Thymus (tissue), 11 donors: ENCODE measurements at regions not wholly inside any gene's neighbourhood (a gene's known extent, or its start where the extent isn't known, plus 50 kb on each side); places are given as distances from the start of the nearest gene placed in this dataset.

ENCODE experiments used
- DNase-seq, 9 donors: peaks; one replicate each; pipeline ENCODE4 v3.0.0-alpha.2; 2013; ENCODE audit warnings: low spot score in 9 of 9, low read depth in 6 of 9, missing footprints in 1 of 9
- H3K27ac ChIP-seq, 2 donors: one replicate each; pipeline ENCODE4 v1.5.1; 2013; ENCODE audit warnings: control low read depth in 1 of 2, low read depth in 1 of 2, low read length in 1 of 2, mild to moderate bottlenecking in 1 of 2, moderate library complexity in 1 of 2
- H3K27me3 ChIP-seq, 2 donors: one replicate each; pipeline ENCODE4 v1.5.1; 2013; ENCODE audit warnings: low read length in 1 of 2; ENCODE audit not compliant: control insufficient read depth in 2 of 2, insufficient read depth in 1 of 2
- H3K36me3 ChIP-seq, 2 donors: one replicate each; pipeline ENCODE4 v1.5.1; 2013; ENCODE audit warnings: low read length in 1 of 2, mild to moderate bottlenecking in 1 of 2, moderate library complexity in 1 of 2; ENCODE audit not compliant: control insufficient read depth in 2 of 2, insufficient read depth in 2 of 2
- H3K4me1 ChIP-seq, 2 donors: one replicate each; pipeline ENCODE4 v1.5.1; 2013; ENCODE audit warnings: low read length in 2 of 2; ENCODE audit not compliant: control insufficient read depth in 2 of 2, insufficient read depth in 2 of 2
- H3K4me3 ChIP-seq, 2 donors: one replicate each; pipeline ENCODE4 v1.5.1; 2013; ENCODE audit warnings: low read length in 2 of 2, control low read depth in 1 of 2, mild to moderate bottlenecking in 1 of 2
- H3K9me3 ChIP-seq, 2 donors: one replicate each; pipeline ENCODE4 v1.5.1; 2013; ENCODE audit warnings: low read length in 1 of 2, mild to moderate bottlenecking in 1 of 2; ENCODE audit not compliant: control insufficient read depth in 2 of 2, insufficient read depth in 1 of 2
- WGBS: extraction: QIAGEN DNeasy Blood & Tissue Kit; methylation state at CpG from one replicate; pipeline ENCODE4 v1.1.7; 2013; 5-methylcytosine and 5-hydroxymethylcytosine counted together
- donor health status: healthy.

DNA sequence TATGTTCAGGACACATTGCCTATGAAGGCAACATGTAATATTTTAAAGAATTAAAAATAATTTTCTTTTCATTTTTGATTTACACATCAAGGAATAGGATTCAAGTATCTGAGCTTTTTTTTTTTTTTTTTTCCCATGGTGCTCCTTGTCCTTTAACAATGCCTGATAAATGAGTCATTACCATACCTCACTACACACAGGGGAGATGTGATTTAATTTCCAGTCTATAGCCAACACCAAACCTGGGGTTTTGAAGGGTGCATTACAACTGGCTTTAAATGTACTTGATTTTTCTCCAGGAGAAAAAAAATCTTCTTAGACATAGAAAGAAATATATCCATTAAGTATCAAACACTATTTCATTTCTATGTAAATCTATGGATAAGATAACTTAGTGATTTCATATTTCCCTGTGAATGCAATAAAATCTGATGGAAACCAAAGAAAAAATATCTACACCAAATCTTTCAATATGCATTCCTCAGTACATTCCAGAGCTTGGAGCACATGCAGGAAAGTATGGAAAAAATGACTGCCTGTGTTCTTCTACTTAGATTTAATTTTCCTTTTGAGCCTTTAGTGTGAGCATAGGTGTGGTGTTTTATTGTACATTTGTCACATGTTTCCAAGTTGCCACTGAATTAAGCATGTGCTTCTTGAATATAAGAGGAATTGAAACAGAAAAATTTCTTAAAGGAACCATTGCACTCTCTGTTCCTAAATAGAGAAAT is 204.8 kb upstream of the MEOX2 start:
- DNase-seq: no peak
- Histone ChIP-seq H3K4me3 (no peak overlapping the region), H3K9me3 (no peaks in the 10 kb centered on the region), H3K36me3 (no peaks in the 10 kb centered on the region), H3K27ac (no peak overlapping the region), H3K27me3 (no peaks in the 10 kb centered on the region), H3K4me1 (no peaks in the 10 kb centered on the region)

DNA sequence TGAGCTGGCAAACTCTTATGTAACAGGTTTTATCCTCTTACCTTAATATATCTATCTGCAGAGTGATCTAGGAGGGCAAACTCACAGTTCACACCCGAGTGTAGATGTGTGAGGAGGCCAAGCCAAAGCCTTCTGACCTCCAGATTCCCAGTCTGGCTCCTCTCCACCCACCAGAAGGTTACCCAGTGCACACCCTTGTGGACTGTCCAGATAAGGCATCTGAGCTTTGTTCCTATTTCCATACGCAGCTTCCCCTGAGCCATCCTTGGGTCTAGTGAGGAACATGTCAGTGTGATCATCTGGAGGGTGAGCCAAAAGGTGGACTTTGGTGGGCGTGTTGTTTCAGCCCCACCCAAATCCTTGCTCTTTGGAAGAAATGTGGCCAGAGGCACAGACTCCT is 203.0 kb upstream of the MEOX2 start:
- no peak overlapping the region for H3K27ac ChIP-seq
- H3K27me3 ChIP-seq: no peaks in the 10 kb centered on the region
- no peaks in the 10 kb centered on the region for H3K36me3 ChIP-seq
- H3K4me1 ChIP-seq: no peaks in the 10 kb centered on the region
- no peak for DNase-seq
- H3K9me3 ChIP-seq: no peaks in the 10 kb centered on the region
- H3K4me3 ChIP-seq: no peak overlapping the region
- 90% methylated on average over 3 of the region's 3 CpGs for WGBS

DNA sequence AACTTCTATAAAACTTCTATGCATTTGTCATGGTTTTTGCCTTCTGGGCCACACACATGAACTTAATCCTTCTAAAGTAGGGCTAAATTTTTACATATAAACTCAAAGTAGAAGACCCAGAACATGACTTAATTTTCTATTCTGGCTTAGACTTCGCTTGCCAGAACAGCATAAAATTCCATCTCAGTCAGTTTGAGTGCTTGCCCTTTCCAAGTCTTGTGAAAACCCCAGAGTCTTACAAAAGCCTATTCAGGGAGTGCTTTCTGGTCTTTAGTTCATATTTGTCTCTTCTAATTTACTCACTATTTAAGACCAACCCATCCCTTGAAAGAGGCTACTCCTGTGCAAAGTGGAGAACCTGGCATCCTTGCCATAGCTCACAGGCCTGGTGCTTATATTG is 201.6 kb upstream of the MEOX2 start:
- Histone ChIP-seq H3K4me1 (no peaks in the 10 kb centered on the region), H3K27me3 (no peaks in the 10 kb centered on the region), H3K9me3 (no peaks in the 10 kb centered on the region), H3K27ac (no peak overlapping the region), H3K4me3 (no peak overlapping the region), H3K36me3 (no peaks in the 10 kb centered on the region)
- WGBS: 93% methylated on average over 1 of the region's 1 CpG
- no peak for DNase-seq

DNA sequence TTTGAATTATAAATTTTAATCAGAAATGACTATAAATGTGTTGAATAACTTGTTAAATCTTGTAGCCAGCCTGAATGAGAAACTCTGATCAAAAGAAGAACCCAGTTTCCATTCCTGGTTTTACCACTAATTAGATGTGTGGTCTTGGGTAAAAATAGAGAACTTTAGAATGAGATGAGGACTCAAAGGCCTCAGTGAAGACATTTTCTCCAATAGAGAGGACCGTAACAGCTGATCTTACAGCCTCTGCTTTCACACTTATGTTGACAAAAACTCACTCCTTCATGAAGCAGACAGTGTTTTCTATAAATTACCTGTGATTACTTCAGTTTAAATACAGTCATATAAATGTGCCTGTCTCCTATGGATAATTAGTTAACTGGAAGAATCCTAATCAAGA is 200.1 kb upstream of the MEOX2 start:
- no peak overlapping the region for H3K27ac ChIP-seq
- DNase-seq: no peak
- no peaks in the 10 kb centered on the region for H3K36me3 ChIP-seq
- no peaks in the 10 kb centered on the region for H3K9me3 ChIP-seq
- H3K4me1 ChIP-seq: no peaks in the 10 kb centered on the region
- WGBS: 94% methylated on average over 1 of the region's 1 CpG
- H3K4me3 ChIP-seq: no peak overlapping the region
- H3K27me3 ChIP-seq: no peaks in the 10 kb centered on the region

DNA sequence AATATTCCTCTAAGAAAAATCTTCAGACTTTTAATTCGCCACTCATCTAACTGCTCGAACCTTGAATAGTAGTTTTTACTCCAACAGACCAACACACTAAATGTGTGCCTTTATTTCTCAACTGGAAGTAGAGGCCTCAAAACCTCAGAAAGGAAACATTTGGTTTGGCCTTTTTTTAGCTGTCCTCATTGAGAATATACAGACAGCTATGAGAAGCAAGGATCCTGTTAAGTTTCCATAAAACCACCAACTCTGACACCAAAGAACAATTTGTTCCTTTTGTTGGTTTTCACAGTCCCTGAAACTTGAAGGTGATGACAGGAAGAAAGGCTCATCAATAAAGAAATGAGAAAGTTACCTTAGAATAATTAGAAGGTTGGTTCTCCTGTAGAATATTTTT is 199.2 kb upstream of the MEOX2 start:
- no peak for DNase-seq
- no peaks in the 10 kb centered on the region for H3K36me3 ChIP-seq
- 34% methylated on average over 2 of the region's 2 CpGs for WGBS
- H3K9me3 ChIP-seq: no peaks in the 10 kb centered on the region
- no peak overlapping the region for H3K27ac ChIP-seq
- no peak overlapping the region for H3K4me3 ChIP-seq
- no peaks in the 10 kb centered on the region for H3K4me1 ChIP-seq
- H3K27me3 ChIP-seq: no peaks in the 10 kb centered on the region

DNA sequence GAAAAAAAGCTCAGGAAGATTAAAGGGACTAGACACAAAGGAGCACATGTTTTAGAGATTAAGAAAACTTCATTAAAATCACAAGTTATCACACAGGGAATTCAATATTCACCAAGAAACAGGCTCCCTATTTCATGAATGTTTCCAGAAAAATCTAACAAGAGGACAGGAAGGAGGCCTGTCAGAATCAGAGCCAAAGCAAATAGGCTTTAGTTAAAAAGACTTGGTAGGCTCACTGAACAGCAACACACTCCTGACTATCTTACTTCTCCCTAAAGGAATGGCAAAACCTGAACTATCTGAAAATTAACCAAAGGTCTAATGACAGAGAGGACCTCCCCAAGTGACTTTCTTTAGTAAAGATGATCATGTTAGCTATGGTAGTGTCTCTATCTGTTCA is 188.3 kb upstream of the MEOX2 start:
- DNase-seq: no peak
- Histone ChIP-seq H3K4me3 (no peak overlapping the region), H3K9me3 (no peaks in the 10 kb centered on the region), H3K36me3 (no peaks in the 10 kb centered on the region), H3K27me3 (no peaks in the 10 kb centered on the region), H3K4me1 (no peaks in the 10 kb centered on the region), H3K27ac (no peak overlapping the region)

DNA sequence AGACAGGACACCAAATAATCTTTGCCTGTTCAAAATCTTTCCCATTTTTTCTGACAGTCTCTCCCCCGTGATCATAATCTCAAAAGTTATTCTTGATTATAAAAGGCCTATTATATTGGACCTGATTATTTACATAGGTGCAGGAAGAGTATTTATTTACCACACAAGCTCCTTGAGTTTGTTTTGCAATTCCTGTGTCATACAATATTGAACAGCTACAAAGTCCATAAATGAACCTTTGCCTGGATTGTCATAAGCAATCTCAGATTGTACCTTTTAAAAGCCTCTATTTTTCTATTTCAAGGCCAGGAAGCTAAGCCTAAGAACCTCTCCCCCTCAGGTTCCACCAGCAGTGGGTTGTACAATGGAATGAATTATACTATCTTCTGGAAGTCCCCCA is 183.9 kb upstream of the MEOX2 start:
- WGBS: 94% methylated on average over 1 of the region's 1 CpG
- Histone ChIP-seq H3K36me3 (no peaks in the 10 kb centered on the region), H3K4me1 (no peaks in the 10 kb centered on the region), H3K9me3 (no peaks in the 10 kb centered on the region), H3K4me3 (no peak overlapping the region), H3K27ac (no peak overlapping the region), H3K27me3 (no peaks in the 10 kb centered on the region)
- no peak for DNase-seq

DNA sequence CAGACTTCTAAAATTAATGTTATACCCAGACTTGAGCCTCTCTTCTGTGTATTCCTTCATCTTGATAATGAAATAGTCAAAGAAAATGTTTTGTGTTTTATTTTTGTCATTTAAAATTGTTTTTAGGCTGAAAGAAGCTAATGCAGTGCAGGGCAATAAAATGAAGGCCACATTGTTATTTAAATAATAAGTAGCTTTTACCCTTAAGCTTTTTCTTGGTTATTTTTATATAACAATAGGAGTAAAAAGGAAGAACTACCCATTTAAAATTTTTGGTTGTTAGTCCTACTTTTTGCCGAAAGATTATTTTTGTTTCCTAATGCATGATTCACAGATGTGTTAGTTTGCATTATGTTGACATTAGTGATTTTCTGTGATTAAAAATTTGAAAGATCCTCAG is 181.0 kb upstream of the MEOX2 start:
- Histone ChIP-seq H3K27me3 (no peaks in the 10 kb centered on the region), H3K27ac (no peak overlapping the region), H3K4me1 (no peaks in the 10 kb centered on the region), H3K4me3 (no peak overlapping the region), H3K9me3 (no peaks in the 10 kb centered on the region), H3K36me3 (no peaks in the 10 kb centered on the region)
- 96% methylated on average over 1 of the region's 1 CpG for WGBS
- no peak for DNase-seq

DNA sequence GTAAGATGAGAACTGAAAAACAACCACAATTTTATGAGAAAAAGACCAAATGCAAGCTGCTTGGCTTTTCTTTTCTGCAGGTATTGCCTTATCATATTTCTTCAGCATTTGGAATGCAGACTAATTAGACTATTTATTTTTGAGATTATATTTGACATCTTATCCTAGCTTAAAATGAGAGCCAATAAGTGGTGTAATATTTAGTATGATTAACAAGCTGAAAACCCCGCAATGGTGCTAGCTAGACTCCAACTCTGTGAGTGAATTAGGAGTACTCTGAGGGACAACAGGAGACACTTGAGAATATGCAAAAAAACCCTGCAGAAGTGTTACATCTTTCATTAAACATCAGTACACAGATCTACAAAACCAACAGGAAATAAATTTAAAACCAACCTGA is 180.3 kb upstream of the MEOX2 start:
- 92% methylated on average over 1 of the region's 1 CpG for WGBS
- no peak overlapping the region for H3K4me3 ChIP-seq
- H3K27ac ChIP-seq: no peak overlapping the region
- H3K4me1 ChIP-seq: no peaks in the 10 kb centered on the region
- no peaks in the 10 kb centered on the region for H3K36me3 ChIP-seq
- no peaks in the 10 kb centered on the region for H3K9me3 ChIP-seq
- H3K27me3 ChIP-seq: no peaks in the 10 kb centered on the region
- no peak for DNase-seq

DNA sequence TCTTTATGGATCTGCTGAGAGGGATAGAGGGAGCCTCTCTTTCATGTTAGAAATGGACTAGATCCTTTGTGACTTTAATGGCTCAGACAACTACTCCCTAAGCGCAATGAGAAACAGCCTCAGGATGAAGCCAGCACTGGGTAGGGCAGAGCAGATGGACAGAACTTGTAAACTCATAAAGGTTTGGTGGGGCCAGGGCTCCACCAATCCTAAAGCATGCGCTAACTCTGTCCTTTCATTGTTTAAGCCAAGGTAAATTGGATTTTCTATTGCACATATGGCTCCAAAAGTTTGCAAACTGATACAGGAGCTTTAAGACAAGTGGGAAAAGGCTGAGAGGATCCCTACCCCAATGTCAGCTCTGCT is 178.1 kb upstream of the MEOX2 start:
- H3K27me3 ChIP-seq: no peaks in the 10 kb centered on the region
- no peaks in the 10 kb centered on the region for H3K36me3 ChIP-seq
- WGBS: 96% methylated on average over 2 of the region's 2 CpGs
- DNase-seq: no peak
- H3K4me3 ChIP-seq: no peak overlapping the region
- no peak overlapping the region for H3K27ac ChIP-seq
- H3K4me1 ChIP-seq: no peaks in the 10 kb centered on the region
- H3K9me3 ChIP-seq: no peaks in the 10 kb centered on the region
